CD4-positive, CD25-positive, alpha-beta regulatory T cell (primary cell): ENCODE measurements at regions not wholly inside any gene's neighbourhood (a gene's known extent, or its start where the extent isn't known, plus 50 kb on each side); places are given as distances from the start of the nearest gene placed in this dataset.
"Not testable (repeated sequence)": the region's sequence is repeated elsewhere in the genome, so short reads cannot be mapped to it uniquely, and the experiment has no call there.

ENCODE experiments used
- ATAC-seq, 2 donors: fragments of 150-1000 bp; cut with Tn5 transposase; one replicate each; pipeline ENCODE4 v1.10.0; 2021; ENCODE audit warnings: low read depth in 2 of 2, moderate number of reproducible peaks in 2 of 2, moderate library complexity in 1 of 2
- DNase-seq, 3 donors: peaks; one replicate each; pipeline versions ENCODE4 v3.0.0 to v3.0.0-alpha.2; 2012 to 2022; ENCODE audit warnings: mixed read lengths in 1 of 3
- H3K27ac ChIP-seq: one replicate; pipeline ENCODE4 v1.7.0; 2013; ENCODE audit warnings: mild to moderate bottlenecking, low read length; ENCODE audit not compliant: insufficient read depth, poor library complexity, severe bottlenecking
- H3K27me3 ChIP-seq: one replicate; pipeline ENCODE4 v1.7.0; 2013; ENCODE audit warnings: low read length; ENCODE audit not compliant: control insufficient read depth, insufficient read depth
- H3K36me3 ChIP-seq: one replicate; pipeline ENCODE4 v1.7.0; 2013; ENCODE audit warnings: mild to moderate bottlenecking, low read length, moderate library complexity; ENCODE audit not compliant: control insufficient read depth, insufficient read depth
- H3K4me1 ChIP-seq: 2 replicates; pipeline ENCODE4 v1.7.0; 2013; ENCODE audit warnings: mild to moderate bottlenecking, low read length; ENCODE audit not compliant: insufficient read depth, control insufficient read depth, poor library complexity, severe bottlenecking
- H3K4me3 ChIP-seq: one replicate; pipeline ENCODE4 v1.7.0; 2013; ENCODE audit warnings: low read depth, mild to moderate bottlenecking, low read length, moderate library complexity
- H3K9me3 ChIP-seq, 2 experiments: 1 replicate in 1 of 2; 2 replicates in 1 of 2; pipeline ENCODE4 v1.7.0; 2013; ENCODE audit warnings: low read length in 2 of 2, mild to moderate bottlenecking in 1 of 2, moderate library complexity in 1 of 2; ENCODE audit not compliant: control insufficient read depth in 2 of 2
- H3K27ac Mint-ChIP-seq, 3 donors: one replicate each; pipeline ENCODE4 v1.8.0; 2020 to 2022; ENCODE audit warnings: mild to moderate bottlenecking in 3 of 3, mixed read lengths in 3 of 3, moderate library complexity in 2 of 3
- H3K27me3 Mint-ChIP-seq: one replicate; pipeline ENCODE4 v1.8.0; 2022; ENCODE audit warnings: mild to moderate bottlenecking, mixed read lengths
- H3K36me3 Mint-ChIP-seq: one replicate; pipeline ENCODE4 v1.8.0; 2020; ENCODE audit warnings: mixed read lengths
- H3K4me1 Mint-ChIP-seq, 4 donors: one replicate each; pipeline ENCODE4 v1.8.0; 2020 to 2022; ENCODE audit warnings: mixed read lengths in 4 of 4, mild to moderate bottlenecking in 1 of 4
- H3K4me3 Mint-ChIP-seq, 4 donors: one replicate each; pipeline ENCODE4 v1.8.0; 2020 to 2022; ENCODE audit warnings: mild to moderate bottlenecking in 4 of 4, mixed read lengths in 4 of 4, moderate library complexity in 3 of 4
- H3K9me3 Mint-ChIP-seq, 7 donors: one replicate each; pipeline ENCODE4 v1.8.0; 2020 to 2022; ENCODE audit warnings: mixed read lengths in 7 of 7, mild to moderate bottlenecking in 3 of 7, moderate library complexity in 2 of 7

GRCh38 chr2:143994961-143995360, 525.0 kb downstream of the ZEB2 start:
- H3K27me3 ChIP-seq = no peaks in the 10 kb centered on the region
- no peak overlapping the region for H3K4me3 Mint-ChIP-seq
- DNase-seq = no peak
- no peak overlapping the region for H3K27ac Mint-ChIP-seq
- ATAC-seq = no peak
- no peak overlapping the region for H3K4me3 ChIP-seq
- H3K4me1 Mint-ChIP-seq = no peaks in the 10 kb centered on the region
- no peaks in the 10 kb centered on the region for H3K4me1 ChIP-seq
- no peaks in the 10 kb centered on the region for H3K36me3 Mint-ChIP-seq
- H3K9me3 ChIP-seq = peaks cover 0 to 2% of the 10 kb centered on the region in 2 experiments
- no peaks in the 10 kb centered on the region for H3K36me3 ChIP-seq
- H3K9me3 Mint-ChIP-seq = peaks cover 0 to 12% (median 2%) of the 10 kb centered on the region in 7 donors
- H3K27ac ChIP-seq = no peak overlapping the region
- H3K27me3 Mint-ChIP-seq = no peaks in the 10 kb centered on the region

- not testable (repeated sequence) for H3K27me3 ChIP-seq, H3K27ac ChIP-seq, H3K27me3 Mint-ChIP-seq, H3K36me3 ChIP-seq, ATAC-seq, H3K9me3 ChIP-seq, H3K4me1 Mint-ChIP-seq, H3K4me3 ChIP-seq, H3K4me1 ChIP-seq, DNase-seq, H3K27ac Mint-ChIP-seq, H3K4me3 Mint-ChIP-seq, H3K36me3 Mint-ChIP-seq
- H3K9me3 Mint-ChIP-seq = peaks cover 1 to 12% (median 2%) of the 10 kb centered on the region in 7 donors
Measured at GRCh38 chr2:143991596-143991995, 528.3 kb downstream of the ZEB2 start.

- Histone ChIP-seq H3K4me1 (no peaks in the 10 kb centered on the region), H3K27ac (no peak overlapping the region), H3K9me3 (peaks cover 0 to 2% of the 10 kb centered on the region in 2 experiments), H3K36me3 (no peaks in the 10 kb centered on the region), H3K27me3 (no peaks in the 10 kb centered on the region), H3K4me3 (no peak overlapping the region)
- ATAC-seq (no peak), DNase-seq (no peak)
- Mint-ChIP-seq H3K9me3 (peaks cover 1 to 12% (median 4%) of the 10 kb centered on the region in 7 donors), H3K27me3 (peaks cover 4% of the 10 kb centered on the region), H3K27ac (no peak overlapping the region), H3K4me1 (no peaks in the 10 kb centered on the region), H3K36me3 (peaks cover 4% of the 10 kb centered on the region), H3K4me3 (no peak overlapping the region)
Measured at GRCh38 chr2:143988082-143988481, 531.8 kb downstream of the ZEB2 start.

- DNase-seq (no peak), ATAC-seq (no peak)
- Mint-ChIP-seq H3K4me3 (no peak overlapping the region), H3K4me1 (no peaks in the 10 kb centered on the region), H3K27me3 (peaks cover 4% of the 10 kb centered on the region), H3K9me3 (no peaks in the 10 kb centered on the region), H3K36me3 (no peaks in the 10 kb centered on the region), H3K27ac (no peak overlapping the region)
- no peaks in the 10 kb centered on the region for H3K9me3 ChIP-seq
- H3K27me3 ChIP-seq = no peaks in the 10 kb centered on the region
- H3K36me3 ChIP-seq = no peaks in the 10 kb centered on the region
- H3K4me1 ChIP-seq = no peaks in the 10 kb centered on the region
- H3K4me3 ChIP-seq = no peak overlapping the region
- no peak overlapping the region for H3K27ac ChIP-seq
Measured at GRCh38 chr2:143981428-143981827, 538.5 kb downstream of the ZEB2 start.

GRCh38 chr2:143977356-143977755, 542.6 kb downstream of the ZEB2 start:
- Histone ChIP-seq H3K9me3 (no peaks in the 10 kb centered on the region), H3K4me3 (no peak overlapping the region), H3K27ac (no peak overlapping the region), H3K27me3 (no peaks in the 10 kb centered on the region), H3K4me1 (no peaks in the 10 kb centered on the region), H3K36me3 (no peaks in the 10 kb centered on the region)
- H3K27me3 Mint-ChIP-seq = no peaks in the 10 kb centered on the region
- H3K9me3 Mint-ChIP-seq = no peaks in the 10 kb centered on the region
- H3K36me3 Mint-ChIP-seq = no peaks in the 10 kb centered on the region
- no peak overlapping the region for H3K27ac Mint-ChIP-seq
- no peak for DNase-seq
- H3K4me1 Mint-ChIP-seq = no peaks in the 10 kb centered on the region
- ATAC-seq = no peak
- no peak overlapping the region for H3K4me3 Mint-ChIP-seq

- Mint-ChIP-seq H3K4me3 (no peak overlapping the region), H3K36me3 (no peaks in the 10 kb centered on the region), H3K27me3 (no peaks in the 10 kb centered on the region), H3K9me3 (no peaks in the 10 kb centered on the region), H3K27ac (no peak overlapping the region), H3K4me1 (no peaks in the 10 kb centered on the region)
- ATAC-seq (no peak), DNase-seq (no peak)
- H3K4me1 ChIP-seq = no peaks in the 10 kb centered on the region
- H3K27me3 ChIP-seq = no peaks in the 10 kb centered on the region
- no peaks in the 10 kb centered on the region for H3K9me3 ChIP-seq
- H3K4me3 ChIP-seq = no peak overlapping the region
- H3K27ac ChIP-seq = no peak overlapping the region
- no peaks in the 10 kb centered on the region for H3K36me3 ChIP-seq
Measured at GRCh38 chr2:143975216-143975615, 544.7 kb downstream of the ZEB2 start.

- H3K36me3 ChIP-seq = no peaks in the 10 kb centered on the region
- ATAC-seq (no peak), DNase-seq (no peak)
- H3K4me3 ChIP-seq = no peak overlapping the region
- H3K4me1 Mint-ChIP-seq = no peaks in the 10 kb centered on the region
- no peak overlapping the region for H3K4me3 Mint-ChIP-seq
- H3K9me3 ChIP-seq = no peaks in the 10 kb centered on the region
- H3K36me3 Mint-ChIP-seq = no peaks in the 10 kb centered on the region
- H3K4me1 ChIP-seq = no peaks in the 10 kb centered on the region
- H3K27me3 ChIP-seq = no peaks in the 10 kb centered on the region
- no peaks in the 10 kb centered on the region for H3K27me3 Mint-ChIP-seq
- no peaks in the 10 kb centered on the region for H3K9me3 Mint-ChIP-seq
- H3K27ac Mint-ChIP-seq = no peak overlapping the region
- no peak overlapping the region for H3K27ac ChIP-seq
Measured at GRCh38 chr2:143974262-143974661, 545.7 kb downstream of the ZEB2 start.

GRCh38 chr2:143968860-143969259, 551.1 kb downstream of the ZEB2 start:
- no peaks in the 10 kb centered on the region for H3K4me1 ChIP-seq
- H3K9me3 Mint-ChIP-seq = no peaks in the 10 kb centered on the region
- no peaks in the 10 kb centered on the region for H3K9me3 ChIP-seq
- no peaks in the 10 kb centered on the region for H3K27me3 ChIP-seq
- H3K4me1 Mint-ChIP-seq = no peaks in the 10 kb centered on the region
- no peaks in the 10 kb centered on the region for H3K36me3 Mint-ChIP-seq
- peaks cover 4% of the 10 kb centered on the region for H3K27me3 Mint-ChIP-seq
- no peak overlapping the region for H3K4me3 Mint-ChIP-seq
- DNase-seq = no peak
- H3K27ac Mint-ChIP-seq = no peak overlapping the region
- ATAC-seq = no peak
- H3K27ac ChIP-seq = no peak overlapping the region
- no peak overlapping the region for H3K4me3 ChIP-seq
- no peaks in the 10 kb centered on the region for H3K36me3 ChIP-seq
